GM23338 (cell line): ENCODE measurements at regions not wholly inside any gene's neighbourhood (a gene's known extent, or its start where the extent isn't known, plus 50 kb on each side); places are given as distances from the start of the nearest gene placed in this dataset.

Experiments used
- ATAC-seq: fragments of 200-7000 bp; cut with Tn5 transposase; 3 replicates; pipeline ENCODE4 v1.9.1; 2020
- DNase-seq: peaks from one replicate; pipeline ENCODE4 v3.0.0-alpha.2; 2015; ENCODE audit warnings: low spot score
- H2AFZ ChIP-seq: fragments of 200-600 bp; sonication (generic); 2 replicates; pipeline ENCODE4 v1.8.0; 2016; ENCODE audit warnings: antibody characterized with exemption, mild to moderate bottlenecking, moderate library complexity
- H3F3A ChIP-seq: fragments of 200-600 bp; sonication (generic); replicated peaks from 2 replicates; pipeline ENCODE4 v1.8.0; 2017; ENCODE audit warnings: antibody characterized with exemption, mixed run types, low read depth
- H3K27ac ChIP-seq: fragments of 200-600 bp; sonication (generic); 2 replicates; pipeline ENCODE4 v1.6.1; 2016; ENCODE audit warnings: low read depth
- H3K27me3 ChIP-seq: fragments of 200-600 bp; sonication (generic); 2 replicates; pipeline ENCODE4 v1.8.0; 2016; ENCODE audit warnings: mild to moderate bottlenecking, mixed run types, moderate library complexity; ENCODE audit not compliant: insufficient read depth
- H3K36me3 ChIP-seq: fragments of 200-600 bp; sonication (generic); 2 replicates; pipeline ENCODE4 v1.8.0; 2016; ENCODE audit warnings: mild to moderate bottlenecking; ENCODE audit not compliant: insufficient read depth
- H3K4me1 ChIP-seq: fragments of 200-600 bp; sonication (generic); 2 replicates; pipeline ENCODE4 v1.8.0; 2016; ENCODE audit warnings: mild to moderate bottlenecking, moderate library complexity; ENCODE audit not compliant: insufficient read depth
- H3K4me2 ChIP-seq: fragments of 200-600 bp; sonication (generic); 2 replicates; pipeline ENCODE4 v1.7.1; 2017; ENCODE audit warnings: mixed run types
- H3K4me3 ChIP-seq: fragments of 200-600 bp; sonication (generic); 2 replicates; pipeline ENCODE4 v1.6.1; 2016; ENCODE audit warnings: mixed run types
- H3K79me2 ChIP-seq: fragments of 200-600 bp; sonication (generic); replicated peaks from 2 replicates; pipeline ENCODE4 v1.8.0; 2017; ENCODE audit warnings: mild to moderate bottlenecking; ENCODE audit not compliant: insufficient read depth
- H3K9me2 ChIP-seq: fragments of 200-600 bp; sonication (generic); 2 replicates; pipeline ENCODE4 v1.8.0; 2017; ENCODE audit not compliant: insufficient read depth
- H4K20me1 ChIP-seq: fragments of 200-600 bp; sonication (generic); replicated peaks from 2 replicates; pipeline ENCODE4 v1.8.0; 2017; ENCODE audit warnings: mild to moderate bottlenecking; ENCODE audit not compliant: insufficient read depth
- H3K27ac Mint-ChIP-seq: 2 replicates; pipeline ENCODE4 v1.8.0; 2020; ENCODE audit warnings: inconsistent platforms, mild to moderate bottlenecking, moderate library complexity, mixed read lengths
- H3K27me3 Mint-ChIP-seq: 3 replicates; pipeline ENCODE4 v1.8.0; 2022; ENCODE audit warnings: low read depth, mild to moderate bottlenecking, moderate library complexity, mixed read lengths, inconsistent platforms; ENCODE audit not compliant: insufficient read depth, poor library complexity
- H3K36me3 Mint-ChIP-seq: 3 replicates; pipeline ENCODE4 v1.8.0; 2021; ENCODE audit warnings: low read depth, mild to moderate bottlenecking, inconsistent platforms, moderate library complexity, mixed read lengths
- H3K4me1 Mint-ChIP-seq: 3 replicates; pipeline ENCODE4 v1.8.0; 2020; ENCODE audit warnings: mild to moderate bottlenecking, inconsistent platforms, mixed read lengths
- H3K4me3 Mint-ChIP-seq: 3 replicates; pipeline ENCODE4 v1.8.0; 2021; ENCODE audit warnings: moderate library complexity, mild to moderate bottlenecking, inconsistent platforms, mixed read lengths
- H3K9me3 Mint-ChIP-seq: 3 replicates; pipeline ENCODE4 v1.8.0; 2020; ENCODE audit warnings: moderate library complexity, mild to moderate bottlenecking, inconsistent platforms, mixed read lengths
- CREB1 ChIP-seq: fragments of 250-450 bp; sonication (Bioruptor Pico); IDR thresholded peaks from 2 replicates; pipeline ENCODE4 v1.5.0; 2020; ENCODE audit warnings: low read depth, mild to moderate bottlenecking, moderate library complexity
- CTCF ChIP-seq, 2 experiments: fragments of 200-600 bp in 1 of 2; sonication (generic) in 1 of 2; conservative IDR thresholded peaks; 2 replicates each; pipeline versions ENCODE4 v1.5.1 to v1.6.1; 2016 to 2017; ENCODE audit warnings: antibody characterized with exemption in 2 of 2, low read depth in 2 of 2, mild to moderate bottlenecking in 2 of 2, moderate library complexity in 1 of 2
- ETS1 ChIP-seq: IDR thresholded peaks from 2 replicates; pipeline ENCODE4 v1.6.1; 2016; ENCODE audit warnings: antibody characterized with exemption
- EZH2 ChIP-seq: fragments of 200-600 bp; sonication (generic); IDR thresholded peaks from one replicate; pipeline ENCODE4 v1.8.0; 2017; ENCODE audit warnings: antibody characterized with exemption, mild to moderate bottlenecking, low read depth; ENCODE audit not compliant: unreplicated experiment
- EZH2phosphoT487 ChIP-seq: fragments of 200-600 bp; sonication (generic); IDR thresholded peaks from one replicate; pipeline ENCODE4 v1.8.1; 2018; ENCODE audit warnings: antibody characterized with exemption; ENCODE audit not compliant: unreplicated experiment
- JUNB ChIP-seq: IDR thresholded peaks from one replicate; pipeline ENCODE4 v1.6.1; 2016; ENCODE audit warnings: antibody characterized with exemption; ENCODE audit not compliant: unreplicated experiment
- NANOG ChIP-seq: IDR thresholded peaks from 2 replicates; pipeline ENCODE4 v1.6.1; 2016; ENCODE audit warnings: antibody characterized with exemption, borderline replicate concordance
- POLR2AphosphoS5 ChIP-seq: IDR thresholded peaks from 2 replicates; pipeline ENCODE4 v1.6.1; 2016; ENCODE audit warnings: antibody characterized with exemption, low read depth
- REST ChIP-seq: IDR thresholded peaks from one replicate; pipeline ENCODE4 v1.6.1; 2018; ENCODE audit warnings: antibody characterized with exemption; ENCODE audit not compliant: unreplicated experiment
- STAT1 ChIP-seq: IDR thresholded peaks from one replicate; pipeline ENCODE4 v1.6.1; 2016; ENCODE audit warnings: antibody characterized with exemption; ENCODE audit not compliant: unreplicated experiment
- ZNF114 ChIP-seq: fragments of 250-450 bp; sonication (Bioruptor Pico); IDR thresholded peaks from 2 replicates; pipeline ENCODE4 v1.5.0; 2020; ENCODE audit warnings: mild to moderate bottlenecking, moderate library complexity
- ZNF331 ChIP-seq: fragments of 250-450 bp; sonication (Bioruptor Pico); IDR thresholded peaks from 2 replicates; pipeline ENCODE4 v1.5.0; 2020; ENCODE audit warnings: low read depth, mild to moderate bottlenecking, moderate library complexity
- ZNF462 ChIP-seq: fragments of 250-450 bp; sonication (Bioruptor Pico); IDR thresholded peaks from 2 replicates; pipeline ENCODE4 v1.5.0; 2020; ENCODE audit warnings: mild to moderate bottlenecking, moderate library complexity

GRCh38 chr13:108093616-108094015 is 121.7 kb downstream of the LIG4 start (continued):
- no peak for TF ChIP-seq ETS1

- H3K4me1 ChIP-seq = no peaks in the 10 kb centered on the region; the same call in 1 of the 2 replicates
- no peak overlapping the region for H3K4me2 ChIP-seq
- H3K36me3 ChIP-seq = no peaks in the 10 kb centered on the region
- no peak overlapping the region for H2AFZ ChIP-seq
- Mint-ChIP-seq H3K4me1 (peaks cover 6% of the 10 kb centered on the region; the same call in 2 of the 3 replicates), H3K27me3 (no peaks in the 10 kb centered on the region), H3K27ac (no peak overlapping the region), H3K4me3 (no peak overlapping the region), H3K9me3 (no peaks in the 10 kb centered on the region), H3K36me3 (no peaks in the 10 kb centered on the region)
- H3K27ac ChIP-seq = no peak overlapping the region
- H3K79me2 ChIP-seq = no peaks in the 10 kb centered on the region
- H3K9me2 ChIP-seq = no peaks in the 10 kb centered on the region; the same call in 1 of the 2 replicates
- no peak for DNase-seq
- no peaks in the 10 kb centered on the region for H3K27me3 ChIP-seq
- ATAC-seq = no peak
- H3F3A ChIP-seq = no peaks in the 10 kb centered on the region
- H3K4me3 ChIP-seq = no peak overlapping the region
- no peaks in the 10 kb centered on the region for H4K20me1 ChIP-seq
- TF ChIP-seq CREB1 (CRISPR knock-in tag) = no peak
- TF ChIP-seq EZH2phosphoT487 = no peak
- no peak for TF ChIP-seq EZH2
- no peak for TF ChIP-seq ZNF462 (CRISPR knock-in tag)
- TF ChIP-seq STAT1 = no peak
- TF ChIP-seq ZNF114 (CRISPR knock-in tag) = no peak
- TF ChIP-seq ZNF331 (CRISPR knock-in tag) = no peak
- no peak for TF ChIP-seq JUNB
- no peak for TF ChIP-seq POLR2AphosphoS5
- no peak for TF ChIP-seq CTCF (conservative IDR thresholded peaks at IDR 0.05; ENCODE audit: low read depth in 2 of 2)
- TF ChIP-seq NANOG = no peak
- no peak for TF ChIP-seq REST
Measured at GRCh38 chr13:108087810-108088209, 127.5 kb downstream of the LIG4 start.
